RWPE2 (cell line): ENCODE measurements at regions not wholly inside any gene's neighbourhood (a gene's known extent, or its start where the extent isn't known, plus 50 kb on each side); places are given as distances from the start of the nearest gene placed in this dataset.

Experiments
- ATAC-seq: fragments of 200-7000 bp; cut with Tn5 transposase; 3 replicates; pipeline ENCODE4 v1.9.1; 2021; ENCODE audit warnings: low read depth
- DNase-seq: peaks from one replicate; pipeline ENCODE4 v3.0.0-alpha.2; 2020; ENCODE audit warnings: low spot score
- H3K27ac ChIP-seq: fragments of 450-650 bp; 2 replicates; pipeline ENCODE4 v1.5.1; 2017; ENCODE audit warnings: mild to moderate bottlenecking; ENCODE audit not compliant: poor library complexity, severe bottlenecking
- H3K27me3 ChIP-seq: fragments of 250-450 bp; sonication (Bioruptor Pico); 2 replicates; pipeline ENCODE4 v1.5.1; 2021; ENCODE audit warnings: mild to moderate bottlenecking, moderate library complexity; ENCODE audit not compliant: insufficient read depth, poor library complexity, severe bottlenecking
- H3K36me3 ChIP-seq: fragments of 250-450 bp; sonication (Bioruptor Pico); 2 replicates; pipeline ENCODE4 v1.5.1; 2020; ENCODE audit warnings: low read depth, mild to moderate bottlenecking, moderate library complexity
- H3K4me1 ChIP-seq: fragments of 250-450 bp; sonication (Bioruptor Pico); 2 replicates; pipeline ENCODE4 v1.5.1; 2021; ENCODE audit warnings: mild to moderate bottlenecking, moderate library complexity; ENCODE audit not compliant: insufficient read depth, poor library complexity, severe bottlenecking
- H3K4me3 ChIP-seq: fragments of 250-450 bp; sonication (Bioruptor Pico); 2 replicates; pipeline ENCODE4 v1.5.1; 2021; ENCODE audit warnings: mild to moderate bottlenecking, moderate library complexity; ENCODE audit not compliant: severe bottlenecking
- H3K9me3 ChIP-seq: fragments of 250-450 bp; sonication (Bioruptor Pico); 2 replicates; pipeline ENCODE4 v1.5.1; 2021; ENCODE audit warnings: mild to moderate bottlenecking, moderate library complexity; ENCODE audit not compliant: severe bottlenecking
- TF ChIP-seq, protein P1 (sequence below): fragments of 450-650 bp; IDR thresholded peaks from one replicate; pipeline ENCODE4 v1.5.1; 2017; ENCODE audit warnings: mild to moderate bottlenecking, moderate library complexity; ENCODE audit not compliant: poor library complexity, severe bottlenecking

GRCh38 chr2:196379600-196379999 lies 208.2 kb upstream of the STK17B start:
- no peaks in the 10 kb centered on the region for H3K9me3 ChIP-seq
- H3K36me3 ChIP-seq, result no peaks in the 10 kb centered on the region
- TF ChIP-seq, protein P1, sequence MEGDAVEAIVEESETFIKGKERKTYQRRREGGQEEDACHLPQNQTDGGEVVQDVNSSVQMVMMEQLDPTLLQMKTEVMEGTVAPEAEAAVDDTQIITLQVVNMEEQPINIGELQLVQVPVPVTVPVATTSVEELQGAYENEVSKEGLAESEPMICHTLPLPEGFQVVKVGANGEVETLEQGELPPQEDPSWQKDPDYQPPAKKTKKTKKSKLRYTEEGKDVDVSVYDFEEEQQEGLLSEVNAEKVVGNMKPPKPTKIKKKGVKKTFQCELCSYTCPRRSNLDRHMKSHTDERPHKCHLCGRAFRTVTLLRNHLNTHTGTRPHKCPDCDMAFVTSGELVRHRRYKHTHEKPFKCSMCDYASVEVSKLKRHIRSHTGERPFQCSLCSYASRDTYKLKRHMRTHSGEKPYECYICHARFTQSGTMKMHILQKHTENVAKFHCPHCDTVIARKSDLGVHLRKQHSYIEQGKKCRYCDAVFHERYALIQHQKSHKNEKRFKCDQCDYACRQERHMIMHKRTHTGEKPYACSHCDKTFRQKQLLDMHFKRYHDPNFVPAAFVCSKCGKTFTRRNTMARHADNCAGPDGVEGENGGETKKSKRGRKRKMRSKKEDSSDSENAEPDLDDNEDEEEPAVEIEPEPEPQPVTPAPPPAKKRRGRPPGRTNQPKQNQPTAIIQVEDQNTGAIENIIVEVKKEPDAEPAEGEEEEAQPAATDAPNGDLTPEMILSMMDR, result no peak
- no peak overlapping the region for H3K27ac ChIP-seq
- no peak overlapping the region for H3K4me3 ChIP-seq
- ATAC-seq, result no peak
- no peaks in the 10 kb centered on the region for H3K4me1 ChIP-seq
- no peak for DNase-seq
- H3K27me3 ChIP-seq, result no peaks in the 10 kb centered on the region

GRCh38 chr2:196380098-196380497 lies 208.7 kb upstream of the STK17B start:
- no peaks in the 10 kb centered on the region for H3K27me3 ChIP-seq

DNA sequence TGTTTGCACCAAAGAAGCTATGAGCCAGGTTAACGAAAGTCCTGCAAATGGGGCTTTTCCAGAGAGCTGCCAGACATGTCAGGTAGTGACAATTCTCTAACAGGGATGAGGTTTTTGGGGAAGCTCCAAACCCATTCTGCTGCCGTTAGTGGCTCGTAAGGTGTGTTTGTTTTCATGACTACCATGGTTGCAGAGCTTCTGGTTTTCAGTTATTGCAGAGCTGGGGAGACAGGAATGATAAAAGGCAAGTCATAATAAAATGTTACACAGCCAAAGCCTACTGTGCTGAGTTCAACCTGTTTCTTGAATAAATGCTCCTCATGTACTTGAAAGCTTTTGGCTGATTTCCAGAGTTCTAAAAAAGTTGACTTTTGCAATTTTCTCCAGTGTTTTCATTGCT lies 209.2 kb upstream of the STK17B start:
- DNase-seq (no peak), ATAC-seq (no peak)
- no peaks in the 10 kb centered on the region for H3K27me3 ChIP-seq
- TF ChIP-seq, protein P1, result no peak
- no peaks in the 10 kb centered on the region for H3K9me3 ChIP-seq
- H3K4me1 ChIP-seq, result no peaks in the 10 kb centered on the region
- H3K4me3 ChIP-seq, result no peak overlapping the region
- H3K27ac ChIP-seq, result no peak overlapping the region
- H3K36me3 ChIP-seq, result no peaks in the 10 kb centered on the region

More at GRCh38 chr2:196380098-196380497, 208.7 kb upstream of the STK17B start:
- Histone ChIP-seq H3K36me3 (no peaks in the 10 kb centered on the region), H3K4me1 (no peaks in the 10 kb centered on the region), H3K27ac (no peak overlapping the region), H3K9me3 (no peaks in the 10 kb centered on the region), H3K4me3 (no peak overlapping the region)
- DNase-seq (no peak), ATAC-seq (no peak)
- TF ChIP-seq, protein P1, result no peak

GRCh38 chr2:196381464-196381863 lies 210.1 kb upstream of the STK17B start:
- Histone ChIP-seq H3K4me3 (no peak overlapping the region), H3K36me3 (no peaks in the 10 kb centered on the region), H3K27me3 (no peaks in the 10 kb centered on the region), H3K9me3 (no peaks in the 10 kb centered on the region), H3K4me1 (no peaks in the 10 kb centered on the region), H3K27ac (no peak overlapping the region)
- no peak for DNase-seq
- no peak for ATAC-seq
- TF ChIP-seq, protein P1, result no peak

GRCh38 chr2:196383799-196384198 lies 212.4 kb upstream of the STK17B start:
- no peak overlapping the region for H3K4me3 ChIP-seq
- no peak overlapping the region for H3K27ac ChIP-seq
- TF ChIP-seq, protein P1, result no peak
- H3K36me3 ChIP-seq, result no peaks in the 10 kb centered on the region
- ATAC-seq (0 out of 3 replicates have a peak, but pooled peaks have one; percentile 27), DNase-seq (no peak)
- no peaks in the 10 kb centered on the region for H3K27me3 ChIP-seq
- no peaks in the 10 kb centered on the region for H3K4me1 ChIP-seq
- no peaks in the 10 kb centered on the region for H3K9me3 ChIP-seq
